HFF-Myc (cell line): ENCODE measurements at regions not wholly inside any gene's neighbourhood (a gene's known extent, or its start where the extent isn't known, plus 50 kb on each side); places are given as distances from the start of the nearest gene placed in this dataset.

Source experiments
- DNase-seq: peaks from one replicate; pipeline ENCODE4 v3.0.0-alpha.2; 2011; ENCODE audit warnings: low read depth; ENCODE audit errors: extremely low read depth
- H3K4me3 ChIP-seq: replicated peaks from 2 replicates; pipeline ENCODE4 v1.5.1; 2011; ENCODE audit warnings: low read depth, mild to moderate bottlenecking, control low read depth, low read length
- CTCF ChIP-seq: IDR thresholded peaks from 2 replicates; pipeline ENCODE4 v1.5.1; 2012; ENCODE audit warnings: mild to moderate bottlenecking, low read depth, low read length, control low read depth; ENCODE audit errors: missing control alignments

- no peak overlapping the region for H3K4me3 ChIP-seq
- no peak for DNase-seq
- no peak for TF ChIP-seq CTCF
These were observed 254.2 kb upstream of the TRPC7 start for GRCh38 chr5:136619556-136619955.

- TF ChIP-seq CTCF = no peak
These were observed 250.1 kb upstream of the TRPC7 start for GRCh38 chr5:136615251-136616119.

GRCh38 chr5:136613230-136613629 lies 247.9 kb upstream of the TRPC7 start:
- no peak overlapping the region for H3K4me3 ChIP-seq
- no peak for TF ChIP-seq CTCF
- no peak for DNase-seq

More at GRCh38 chr5:136615251-136616119, 250.1 kb upstream of the TRPC7 start:
- DNase-seq = no peak
- H3K4me3 ChIP-seq = no peak overlapping the region

- H3K4me3 ChIP-seq = no peak overlapping the region
- DNase-seq = no peak
- TF ChIP-seq CTCF = no peak
These were observed 240.3 kb upstream of the TRPC7 start for GRCh38 chr5:136605638-136606037.

GRCh38 chr5:136600306-136600705 lies 235.0 kb upstream of the TRPC7 start:
- no peak for DNase-seq
- H3K4me3 ChIP-seq = no peak overlapping the region
- no peak for TF ChIP-seq CTCF

GRCh38 chr5:136598802-136599404 lies 233.6 kb upstream of the TRPC7 start:
- TF ChIP-seq CTCF = no peak
- H3K4me3 ChIP-seq = no peak overlapping the region
- no peak for DNase-seq
